ENCODE measurements at regions not wholly inside any gene's neighbourhood (a gene's known extent, or its start where the extent isn't known, plus 50 kb on each side); places are given as distances from the start of the nearest gene placed in this dataset.
"Not testable (repeated sequence)": the region's sequence is repeated elsewhere in the genome, so short reads cannot be mapped to it uniquely, and the experiment has no call there.

DNA sequence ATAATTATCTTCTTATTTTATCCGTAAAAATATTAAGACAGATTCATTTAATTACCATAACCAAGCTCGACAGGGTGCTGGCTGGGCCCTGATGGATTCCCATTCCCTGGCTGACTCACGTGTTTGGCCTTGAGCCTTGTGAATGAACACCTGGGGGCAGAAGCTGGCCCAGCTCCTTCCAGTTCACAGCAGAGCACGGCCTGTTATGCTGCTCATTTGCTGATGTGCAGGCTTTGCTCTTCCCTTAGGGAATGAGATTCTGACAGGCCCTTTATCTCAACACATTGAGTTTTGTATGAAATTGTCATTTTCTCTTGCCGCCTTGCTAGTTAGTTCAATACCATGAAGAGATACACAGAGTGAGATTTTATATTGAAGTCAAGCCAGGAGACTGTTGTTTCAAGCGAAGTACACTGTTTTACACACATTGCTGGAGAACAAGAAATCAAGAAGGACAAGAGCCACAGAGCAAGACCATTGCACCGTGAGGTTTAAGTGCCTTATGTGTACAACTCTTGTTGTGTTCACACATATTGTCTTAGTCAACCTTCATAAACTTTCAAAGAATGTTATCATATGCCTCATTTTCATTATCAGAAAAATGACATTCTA is 1583.3 kb downstream of the STIM2 start:
- Histone ChIP-seq H3K4me3 (no peak overlapping the region), H3K36me3 (ENCODE audit: insufficient read depth, low read length) (no peaks in the 10 kb centered on the region), H3K9ac (ENCODE audit: insufficient read length) (no peak overlapping the region), H3K9me3 (ENCODE audit: low read depth, low read length) (no peaks in the 10 kb centered on the region), H3K27ac (no peak overlapping the region)
- DNase-seq (ENCODE audit: low read depth, low spot score): no peak
- no peak for TF ChIP-seq FOXP2 (optimal IDR thresholded peaks at IDR 0.05; ENCODE audit: control extremely low read depth, extremely low read length, insufficient read depth)
- no peak for TF ChIP-seq EZH2 (IDR thresholded peaks at IDR 0.05)
- no peak for TF ChIP-seq POLR2AphosphoS5 (IDR thresholded peaks at IDR 0.05; ENCODE audit: borderline replicate concordance, low read depth, low read length)

GRCh38 chr4:28444886-28445496 is 1584.3 kb downstream of the STIM2 start:
- no peak for DNase-seq (ENCODE audit: low read depth, low spot score)
- Histone ChIP-seq H3K9me3 (ENCODE audit: low read depth, low read length) (no peaks in the 10 kb centered on the region), H3K4me3 (no peak overlapping the region), H3K36me3 (ENCODE audit: insufficient read depth, low read length) (no peaks in the 10 kb centered on the region), H3K9ac (ENCODE audit: insufficient read length) (no peak overlapping the region), H3K27ac (no peak overlapping the region)
- TF ChIP-seq POLR2AphosphoS5 (IDR thresholded peaks at IDR 0.05; ENCODE audit: borderline replicate concordance, low read depth, low read length): no peak
- TF ChIP-seq EZH2 (IDR thresholded peaks at IDR 0.05): no peak
- no peak for TF ChIP-seq FOXP2 (optimal IDR thresholded peaks at IDR 0.05; ENCODE audit: control extremely low read depth, extremely low read length, insufficient read depth)

DNA sequence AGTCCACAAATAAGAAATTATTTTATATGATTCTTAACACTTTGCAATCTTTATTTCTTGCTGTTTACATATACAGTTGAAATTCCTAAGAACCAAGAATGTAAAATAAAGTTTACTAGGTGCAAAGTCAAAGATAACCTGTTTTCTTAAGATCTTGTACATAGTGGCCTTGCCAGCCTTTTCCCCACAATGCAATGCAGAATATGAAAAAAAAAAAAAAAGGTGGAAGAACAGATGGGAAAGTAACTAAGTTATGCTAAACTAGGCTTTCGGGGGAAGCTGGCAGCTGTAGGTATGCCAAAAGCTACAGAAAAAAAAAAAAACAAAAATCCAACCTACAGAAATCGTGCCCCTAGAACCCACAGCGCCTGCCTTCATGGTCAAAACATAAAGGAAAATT is 1588.4 kb downstream of the STIM2 start:
- Histone ChIP-seq H3K9me3 (ENCODE audit: low read depth, low read length) (no peaks in the 10 kb centered on the region), H3K4me3 (no peak overlapping the region), H3K27ac (no peak overlapping the region), H3K9ac (ENCODE audit: insufficient read length) (no peak overlapping the region), H3K36me3 (ENCODE audit: insufficient read depth, low read length) (no peaks in the 10 kb centered on the region)
- no peak for DNase-seq (ENCODE audit: low read depth, low spot score)
- TF ChIP-seq POLR2AphosphoS5 (IDR thresholded peaks at IDR 0.05; ENCODE audit: borderline replicate concordance, low read depth, low read length) (no peak), FOXP2 (optimal IDR thresholded peaks at IDR 0.05; ENCODE audit: control extremely low read depth, extremely low read length, insufficient read depth) (no peak), EZH2 (IDR thresholded peaks at IDR 0.05) (no peak)

DNA sequence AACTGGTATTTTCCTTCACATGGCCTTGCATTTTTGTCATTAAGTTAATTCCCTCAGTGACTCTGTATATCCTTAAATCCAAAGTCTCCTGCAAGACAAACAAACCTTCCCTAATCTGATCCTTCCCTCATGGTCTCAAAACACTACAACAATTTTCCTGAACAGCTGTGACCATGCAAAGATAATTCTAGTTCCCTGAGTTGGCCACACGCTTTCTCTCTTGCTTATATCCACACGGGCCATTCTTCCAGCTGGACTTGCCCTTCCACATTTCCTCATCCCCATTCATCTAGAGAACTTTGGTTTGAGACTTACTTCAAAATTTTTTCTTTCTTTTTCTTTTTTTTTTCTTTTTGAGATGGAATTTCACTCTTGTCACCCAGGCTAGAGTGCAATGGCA is 1590.7 kb downstream of the STIM2 start:
- Histone ChIP-seq H3K9me3 (ENCODE audit: low read depth, low read length) (no peaks in the 10 kb centered on the region), H3K27ac (no peak overlapping the region), H3K4me3 (no peak overlapping the region), H3K9ac (ENCODE audit: insufficient read length) (no peak overlapping the region), H3K36me3 (ENCODE audit: insufficient read depth, low read length) (no peaks in the 10 kb centered on the region)
- DNase-seq (ENCODE audit: low read depth, low spot score): no peak
- TF ChIP-seq FOXP2 (optimal IDR thresholded peaks at IDR 0.05; ENCODE audit: control extremely low read depth, extremely low read length, insufficient read depth): no peak
- no peak for TF ChIP-seq POLR2AphosphoS5 (IDR thresholded peaks at IDR 0.05; ENCODE audit: borderline replicate concordance, low read depth, low read length)
- no peak for TF ChIP-seq EZH2 (IDR thresholded peaks at IDR 0.05)

DNA sequence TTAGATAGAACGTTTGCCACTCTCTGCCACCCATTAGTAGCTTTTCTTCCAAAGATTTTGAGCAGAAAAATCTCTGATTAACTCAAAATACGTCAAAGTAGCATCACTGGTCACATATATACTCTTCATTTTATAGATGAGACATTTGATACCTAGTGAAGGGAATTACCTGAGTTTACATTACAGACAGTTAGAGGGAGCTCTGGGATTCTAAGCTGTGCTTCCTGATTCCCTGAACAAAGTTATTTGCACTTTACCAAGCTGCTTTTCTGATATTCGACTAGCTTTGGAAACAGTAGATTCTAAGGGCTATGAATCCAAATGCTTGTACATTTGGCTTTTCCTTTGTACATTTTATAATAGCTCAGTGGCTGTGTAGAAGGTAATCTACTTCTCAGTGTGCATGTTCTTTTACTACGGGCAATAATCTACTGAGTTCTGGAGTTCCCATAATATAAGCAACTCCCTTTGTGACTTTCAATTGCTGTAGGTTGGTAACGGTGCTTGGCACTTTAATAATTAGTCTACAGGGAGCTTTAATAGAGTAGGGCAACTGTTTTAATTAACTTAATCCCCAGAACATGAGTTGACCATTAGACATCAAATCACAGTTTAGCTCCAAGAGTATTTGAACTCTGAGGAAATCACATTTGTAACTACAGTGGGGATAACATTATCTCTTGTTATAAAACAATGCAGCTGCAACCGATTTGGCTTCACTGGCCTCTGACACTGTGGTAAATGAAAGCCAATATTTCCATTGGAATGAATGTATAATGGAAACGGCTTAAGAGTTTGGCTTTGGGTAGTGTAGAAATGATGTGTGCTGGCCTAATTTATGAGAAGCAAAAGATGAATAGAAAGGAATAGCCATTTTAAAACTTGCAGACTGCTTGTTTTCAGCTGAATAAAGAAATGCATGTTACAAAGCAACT is 1602.4 kb downstream of the STIM2 start:
- TF ChIP-seq FOXP2 (optimal IDR thresholded peaks at IDR 0.05; ENCODE audit: control extremely low read depth, extremely low read length, insufficient read depth): no peak
- TF ChIP-seq EZH2 (IDR thresholded peaks at IDR 0.05): no peak
- TF ChIP-seq POLR2AphosphoS5 (IDR thresholded peaks at IDR 0.05; ENCODE audit: borderline replicate concordance, low read depth, low read length): no peak
- no peak overlapping the region for H3K27ac ChIP-seq
- no peaks in the 10 kb centered on the region for H3K9me3 ChIP-seq (ENCODE audit: low read depth, low read length)
- no peak overlapping the region for H3K4me3 ChIP-seq
- H3K9ac ChIP-seq (ENCODE audit: insufficient read length): no peak overlapping the region
- no peak for DNase-seq (ENCODE audit: low read depth, low spot score)
- H3K36me3 ChIP-seq (ENCODE audit: insufficient read depth, low read length): no peaks in the 10 kb centered on the region

DNA sequence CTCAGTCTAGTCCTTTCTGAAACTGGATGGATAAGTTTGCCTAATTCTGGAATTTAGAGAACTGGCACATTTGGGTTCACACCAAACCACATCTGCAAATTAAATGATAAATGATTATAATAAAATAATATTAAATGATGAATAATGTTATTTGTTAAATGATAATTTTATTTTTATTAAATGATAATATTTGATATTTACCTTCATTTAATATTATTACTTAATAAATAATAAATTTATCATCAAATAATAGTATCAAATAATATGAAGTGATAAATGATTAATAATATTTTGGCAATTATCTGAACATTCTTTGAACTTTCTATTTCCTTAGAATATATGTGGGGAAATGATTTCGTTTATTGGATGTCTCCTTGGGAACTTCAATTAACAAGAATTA is 1604.2 kb downstream of the STIM2 start:
- Histone ChIP-seq H3K4me3 (no peak overlapping the region), H3K27ac (no peak overlapping the region), H3K36me3 (ENCODE audit: insufficient read depth, low read length) (no peaks in the 10 kb centered on the region), H3K9me3 (ENCODE audit: low read depth, low read length) (no peaks in the 10 kb centered on the region), H3K9ac (ENCODE audit: insufficient read length) (no peak overlapping the region)
- TF ChIP-seq FOXP2 (optimal IDR thresholded peaks at IDR 0.05; ENCODE audit: control extremely low read depth, extremely low read length, insufficient read depth) (no peak), POLR2AphosphoS5 (IDR thresholded peaks at IDR 0.05; ENCODE audit: borderline replicate concordance, low read depth, low read length) (no peak), EZH2 (IDR thresholded peaks at IDR 0.05) (no peak)
- no peak for DNase-seq (ENCODE audit: low read depth, low spot score)

GRCh38 chr4:28466886-28467285 is 1606.2 kb downstream of the STIM2 start:
- H3K9ac ChIP-seq (ENCODE audit: insufficient read length); DNase-seq (ENCODE audit: low read depth, low spot score); H3K27ac ChIP-seq; H3K4me3 ChIP-seq; H3K9me3 ChIP-seq (ENCODE audit: low read depth, low read length); H3K36me3 ChIP-seq (ENCODE audit: insufficient read depth, low read length): not testable (repeated sequence)

DNA sequence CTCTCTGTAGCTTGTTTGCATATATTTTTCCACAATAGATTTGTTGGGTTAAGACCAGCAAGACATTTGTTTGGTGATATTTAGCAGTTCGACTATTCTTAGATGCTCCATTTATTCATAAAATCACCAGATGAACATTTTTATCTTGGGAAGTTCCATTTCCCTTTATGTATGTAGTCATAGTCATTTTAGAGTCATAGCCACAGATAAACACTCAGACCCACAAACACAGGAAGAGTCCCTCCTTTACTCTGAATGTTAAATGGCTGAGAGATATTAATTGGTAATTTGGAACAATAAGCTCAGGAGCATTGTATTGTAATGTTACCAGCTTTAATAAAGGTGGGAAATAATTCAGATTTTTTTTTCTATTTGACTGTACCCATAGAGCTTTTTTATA is 1608.7 kb downstream of the STIM2 start:
- Histone ChIP-seq H3K27ac (no peak overlapping the region), H3K4me3 (no peak overlapping the region), H3K9ac (ENCODE audit: insufficient read length) (no peak overlapping the region), H3K9me3 (ENCODE audit: low read depth, low read length) (no peaks in the 10 kb centered on the region), H3K36me3 (ENCODE audit: insufficient read depth, low read length) (no peaks in the 10 kb centered on the region)
- no peak for TF ChIP-seq FOXP2 (optimal IDR thresholded peaks at IDR 0.05; ENCODE audit: control extremely low read depth, extremely low read length, insufficient read depth)
- no peak for TF ChIP-seq POLR2AphosphoS5 (IDR thresholded peaks at IDR 0.05; ENCODE audit: borderline replicate concordance, low read depth, low read length)
- no peak for TF ChIP-seq EZH2 (IDR thresholded peaks at IDR 0.05)
- no peak for DNase-seq (ENCODE audit: low read depth, low spot score)
